ENCODE measurements at regions not wholly inside any gene's neighbourhood (a gene's known extent, or its start where the extent isn't known, plus 50 kb on each side); places are given as distances from the start of the nearest gene placed in this dataset.

GRCh38 chr5:13567819-13568218 is 376.7 kb downstream of the DNAH5 start:
- no peak for TF ChIP-seq ZNF121 (CRISPR knock-in tag; IDR thresholded peaks at IDR 0.05)
- TF ChIP-seq USF2 (CRISPR knock-in tag; IDR thresholded peaks at IDR 0.05), result no peak
- TF ChIP-seq, protein P1, sequence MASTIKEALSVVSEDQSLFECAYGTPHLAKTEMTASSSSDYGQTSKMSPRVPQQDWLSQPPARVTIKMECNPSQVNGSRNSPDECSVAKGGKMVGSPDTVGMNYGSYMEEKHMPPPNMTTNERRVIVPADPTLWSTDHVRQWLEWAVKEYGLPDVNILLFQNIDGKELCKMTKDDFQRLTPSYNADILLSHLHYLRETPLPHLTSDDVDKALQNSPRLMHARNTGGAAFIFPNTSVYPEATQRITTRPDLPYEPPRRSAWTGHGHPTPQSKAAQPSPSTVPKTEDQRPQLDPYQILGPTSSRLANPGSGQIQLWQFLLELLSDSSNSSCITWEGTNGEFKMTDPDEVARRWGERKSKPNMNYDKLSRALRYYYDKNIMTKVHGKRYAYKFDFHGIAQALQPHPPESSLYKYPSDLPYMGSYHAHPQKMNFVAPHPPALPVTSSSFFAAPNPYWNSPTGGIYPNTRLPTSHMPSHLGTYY (CRISPR knock-in tag; IDR thresholded peaks at IDR 0.05), result no peak

Measured in WTC11 (cell line).